Stimulated activated CD4-positive, alpha-beta T cell treated with anti-CD3 and anti-CD28 coated beads, Interleukin-2, amount 100 ng/mL, for 24 hours (primary cell): ENCODE measurements at regions not wholly inside any gene's neighbourhood (a gene's known extent, or its start where the extent isn't known, plus 50 kb on each side); places are given as distances from the start of the nearest gene placed in this dataset.
"Not testable (repeated sequence)": the region's sequence is repeated elsewhere in the genome, so short reads cannot be mapped to it uniquely, and the experiment has no call there.

Experiments
- DNase-seq, 2 donors: peaks; one replicate each; pipeline ENCODE4 v3.0.0-alpha.2; 2020

DNA sequence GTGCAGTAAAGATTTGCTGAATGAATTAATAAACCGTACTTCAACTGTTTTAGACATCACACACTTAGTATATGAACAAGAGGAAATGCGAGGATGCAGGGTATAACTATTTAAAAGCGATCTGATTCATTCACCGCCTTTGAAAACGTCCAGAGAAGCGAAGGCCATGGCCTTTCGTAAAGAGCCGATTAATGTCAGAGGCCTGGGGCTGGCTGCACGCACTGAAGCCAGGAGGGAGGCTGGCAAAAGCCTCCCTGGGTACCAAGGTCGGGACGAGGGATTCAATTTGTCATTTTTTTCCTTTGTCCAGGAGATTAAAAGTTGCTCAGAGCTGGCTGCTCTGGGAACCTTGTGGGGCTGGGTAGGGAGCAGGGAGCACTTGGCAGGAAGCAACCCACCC, 307.4 kb downstream of the NPHP4 start:
- no peak for DNase-seq

DNA sequence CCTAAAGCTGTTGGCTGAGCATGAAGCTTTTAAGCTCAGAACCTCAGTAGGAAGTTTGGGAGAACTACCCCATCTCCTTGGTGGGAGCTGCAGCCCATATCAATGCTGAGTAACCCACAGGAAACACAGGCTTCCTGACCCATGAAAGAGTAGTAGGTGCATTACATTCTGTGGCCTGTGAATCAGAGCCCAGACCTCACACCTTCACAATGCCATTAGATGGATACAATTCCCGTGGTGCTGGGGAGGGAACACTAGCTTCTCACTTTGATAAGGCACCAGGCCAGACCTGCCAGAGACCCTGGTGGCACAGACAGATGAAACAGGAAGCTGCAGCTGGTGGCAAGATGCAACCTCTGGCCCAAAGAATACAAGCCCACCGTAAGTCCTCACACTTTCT, 308.8 kb downstream of the NPHP4 start:
- DNase-seq: no peak

DNA sequence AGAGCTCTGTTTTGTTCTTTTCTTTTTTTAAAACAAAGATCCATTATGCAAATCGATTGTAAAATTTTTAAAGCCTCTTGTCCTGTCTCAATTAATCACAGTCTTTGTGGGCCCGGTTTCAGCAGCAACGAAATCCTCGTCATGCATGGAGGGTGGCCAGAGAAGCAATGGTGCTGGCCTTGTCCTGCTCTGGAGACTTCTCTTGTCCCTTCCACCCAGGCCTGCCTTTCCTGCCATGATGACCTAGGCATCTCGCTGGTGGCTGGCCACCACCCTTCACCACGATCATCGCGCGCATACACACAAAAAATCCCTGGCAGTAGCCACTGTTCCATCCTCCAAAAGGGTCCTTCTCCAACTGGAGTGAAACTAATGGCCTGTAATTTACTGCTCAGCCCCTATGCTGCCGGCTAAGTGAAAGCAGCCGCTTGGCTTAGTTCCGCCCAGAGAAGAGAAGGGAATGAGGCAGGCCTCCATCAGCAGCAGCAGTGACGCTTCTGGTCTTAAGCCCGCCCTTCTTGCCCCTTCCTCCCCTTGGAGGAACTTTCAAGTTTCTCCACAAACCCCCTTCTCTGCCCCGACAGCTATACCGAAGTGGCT, 309.5 kb downstream of the NPHP4 start:
- no peak for DNase-seq

DNA sequence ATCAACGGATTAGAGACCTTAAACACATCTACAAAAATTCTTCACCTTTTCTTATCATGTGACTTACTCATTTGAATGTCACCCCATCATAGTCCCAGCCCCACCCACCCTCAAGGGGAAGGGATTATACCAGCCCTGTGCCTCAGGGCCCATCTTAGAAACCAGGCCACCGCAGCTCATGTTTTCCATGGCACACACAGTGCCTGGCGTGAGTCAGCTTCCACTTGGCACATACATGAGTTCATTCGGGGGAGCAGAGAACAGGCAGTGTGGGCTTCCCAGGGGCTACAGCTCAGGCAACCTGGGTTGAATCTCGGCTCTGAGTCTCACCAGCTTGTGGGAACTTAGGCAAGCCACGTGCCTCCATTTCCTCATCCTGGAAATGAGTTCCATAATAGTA, 310.6 kb downstream of the NPHP4 start:
- no peak for DNase-seq

DNA sequence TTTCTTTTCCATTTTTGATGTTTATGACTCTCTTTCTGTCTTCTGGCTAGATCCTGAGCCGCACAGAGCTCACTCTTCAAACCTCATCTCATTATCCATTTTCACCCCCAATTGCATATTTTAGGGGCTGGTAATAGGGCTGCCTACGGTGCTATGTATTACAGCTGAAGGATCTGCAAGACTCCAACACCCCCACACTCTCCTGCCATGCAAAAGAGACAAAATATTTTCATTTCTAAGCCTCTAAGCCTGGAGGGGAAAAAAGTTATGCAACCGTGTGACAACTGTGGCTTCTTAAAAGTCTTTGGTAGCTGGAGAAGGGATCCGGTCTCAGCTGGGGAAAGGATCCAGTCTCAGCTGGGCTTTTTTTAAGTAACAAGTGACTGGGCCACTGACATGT, 311.6 kb downstream of the NPHP4 start:
- no peak for DNase-seq

DNA sequence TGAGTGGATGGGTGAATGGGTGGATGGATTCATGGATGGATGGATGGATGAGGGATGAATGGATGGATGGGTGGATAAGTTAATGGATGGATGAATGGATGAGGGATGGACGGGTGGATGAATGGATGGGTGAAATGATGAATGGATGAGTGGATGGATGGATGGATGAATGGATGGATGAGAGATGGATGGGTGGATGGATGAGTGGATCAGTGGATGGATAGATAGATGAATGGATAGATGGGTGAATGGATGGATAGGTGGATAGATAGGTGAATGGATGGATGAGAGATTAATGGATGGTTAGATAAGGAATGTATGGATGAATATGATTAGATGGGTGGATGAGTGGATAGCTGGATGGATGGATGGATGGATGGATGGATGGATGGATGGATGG, 313.5 kb downstream of the NPHP4 start:
- DNase-seq: no peak

DNA sequence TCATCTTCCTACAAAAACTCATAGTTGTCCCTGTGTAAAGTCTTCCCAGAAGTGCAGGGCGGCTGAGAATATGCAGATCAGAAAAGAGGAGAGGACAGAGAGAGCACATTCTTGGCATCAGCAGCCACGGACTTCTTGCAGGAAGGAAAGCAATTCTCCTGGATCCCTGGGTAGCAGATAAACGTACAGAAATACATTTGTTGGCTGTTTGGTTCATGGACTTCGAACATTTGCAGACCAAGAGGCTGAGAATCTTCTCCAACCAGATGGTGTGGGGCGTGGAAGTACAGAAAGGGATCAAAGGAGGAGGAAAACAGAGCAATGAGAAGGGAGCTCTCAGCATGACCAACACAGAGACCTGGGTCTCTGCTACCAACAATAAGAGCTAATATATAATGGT, 319.9 kb downstream of the NPHP4 start:
- not testable (repeated sequence) for DNase-seq

DNA sequence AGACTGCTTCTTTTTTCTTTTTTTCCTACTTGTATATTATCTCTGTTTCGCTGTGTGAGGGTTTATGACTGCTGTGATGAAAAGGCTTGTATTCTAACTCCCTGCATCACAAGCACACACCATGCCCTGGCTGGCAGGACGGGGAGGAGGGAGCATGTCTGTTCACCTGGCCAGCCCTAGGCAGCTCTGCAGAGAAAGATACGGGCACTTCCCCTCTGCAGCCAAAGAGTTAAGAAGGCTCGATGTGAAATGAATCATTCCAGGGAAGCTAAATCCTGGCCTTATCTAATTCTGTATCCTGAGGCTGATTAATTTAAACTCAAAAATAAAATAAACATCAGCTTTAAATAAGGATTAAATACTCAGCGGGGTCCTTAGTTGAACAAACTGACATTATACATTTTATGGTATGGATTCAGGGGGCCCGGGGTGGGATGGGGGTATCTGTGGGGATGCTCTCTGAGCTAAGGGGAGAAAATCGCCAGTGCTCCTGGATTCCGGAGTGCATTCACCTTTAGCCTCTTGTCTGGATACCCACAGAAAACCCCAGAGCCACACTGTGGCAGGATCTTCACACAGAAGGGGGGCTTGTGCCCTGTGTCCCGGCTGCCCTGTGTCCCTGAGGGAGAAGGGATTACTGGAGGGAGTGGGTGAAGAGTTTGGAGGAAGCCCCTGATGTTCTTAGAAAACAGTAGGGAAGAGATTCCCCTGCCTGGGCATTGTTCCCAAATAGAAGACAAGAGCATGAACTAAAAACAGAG, 321.5 kb downstream of the NPHP4 start:
- DNase-seq: no peak

DNA sequence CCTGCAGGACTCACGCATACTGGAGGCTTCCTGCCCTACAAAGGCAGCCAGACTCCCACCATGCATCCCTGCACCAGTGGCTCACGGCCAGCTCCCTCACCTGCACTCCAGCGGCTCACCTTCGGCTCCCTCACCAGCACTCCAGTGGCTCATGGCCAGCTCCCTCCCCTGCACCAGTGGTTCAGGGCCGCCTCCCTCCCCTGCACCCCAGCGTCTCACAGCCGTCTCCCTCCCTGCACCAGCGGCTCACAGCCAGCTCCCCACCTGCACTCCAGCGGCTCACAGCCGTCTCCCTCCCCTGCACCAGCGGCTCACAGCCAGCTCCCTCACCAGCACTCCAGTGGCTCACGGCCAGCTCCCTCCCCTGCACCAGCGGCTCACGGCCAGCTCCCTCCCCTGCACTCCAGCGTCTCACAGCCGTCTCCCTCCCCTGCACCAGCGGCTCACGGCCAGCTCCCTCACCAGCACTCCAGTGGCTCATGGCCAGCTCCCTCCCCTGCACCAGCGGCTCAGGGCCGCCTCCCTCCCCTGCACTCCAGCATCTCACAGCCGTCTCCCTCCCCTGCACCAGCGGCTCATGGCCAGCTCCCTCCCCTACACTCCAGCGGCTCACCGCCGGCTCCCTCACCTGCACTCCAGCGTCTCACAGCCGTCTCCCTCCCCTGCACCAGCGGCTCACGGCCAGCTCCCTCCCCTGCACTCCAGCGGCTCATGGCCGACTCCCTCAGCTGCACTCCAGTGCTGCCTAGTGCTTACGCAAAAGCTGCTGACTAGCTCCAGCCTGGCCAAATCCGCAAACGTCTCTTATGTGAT, 324.5 kb downstream of the NPHP4 start:
- no peak for DNase-seq

DNA sequence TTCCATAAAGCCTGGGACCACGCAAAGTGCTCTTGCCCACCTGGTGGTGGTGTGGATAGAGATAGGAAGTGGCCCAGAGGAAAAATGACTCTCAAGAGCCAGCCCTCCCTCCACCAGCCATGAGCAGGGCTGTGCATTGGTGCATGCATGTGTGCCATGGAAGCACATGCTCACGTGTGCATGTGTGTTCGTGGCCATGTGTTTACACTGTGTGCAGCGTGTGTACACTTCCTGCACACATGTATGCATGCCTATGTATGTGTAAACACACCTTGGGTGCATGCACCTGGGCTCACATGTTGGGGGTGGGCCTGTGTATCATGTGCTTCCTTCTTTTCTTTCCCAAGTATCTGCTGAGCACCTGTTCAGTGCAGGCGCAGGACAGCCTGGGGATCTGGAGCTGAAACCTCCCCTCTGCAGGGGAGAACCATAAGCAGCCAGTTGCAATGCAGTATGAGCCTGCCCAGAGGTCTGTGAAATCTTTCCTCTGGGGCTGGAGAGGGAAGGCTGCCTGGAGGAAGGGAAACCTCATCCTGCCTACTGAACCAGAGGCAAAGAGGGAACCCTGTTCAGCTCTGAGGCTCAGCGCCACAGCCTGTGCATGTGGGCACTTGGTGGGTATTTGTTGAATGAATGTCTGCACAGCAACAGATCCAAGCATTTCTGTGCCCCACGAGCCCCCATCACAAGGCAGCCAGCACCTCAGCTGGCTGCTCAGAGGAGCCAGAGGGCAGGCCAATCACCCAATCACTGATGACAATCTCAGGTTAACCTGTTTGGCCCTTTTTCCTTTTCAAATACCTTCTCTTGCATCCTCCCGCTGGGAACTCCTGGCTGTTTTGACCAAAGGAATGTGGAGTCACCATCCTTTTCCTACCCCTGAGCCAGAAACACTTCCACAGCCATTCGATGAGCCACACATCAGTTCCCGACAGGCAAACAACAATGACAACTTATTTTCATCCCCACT, 327.0 kb downstream of the NPHP4 start:
- no peak for DNase-seq

DNA sequence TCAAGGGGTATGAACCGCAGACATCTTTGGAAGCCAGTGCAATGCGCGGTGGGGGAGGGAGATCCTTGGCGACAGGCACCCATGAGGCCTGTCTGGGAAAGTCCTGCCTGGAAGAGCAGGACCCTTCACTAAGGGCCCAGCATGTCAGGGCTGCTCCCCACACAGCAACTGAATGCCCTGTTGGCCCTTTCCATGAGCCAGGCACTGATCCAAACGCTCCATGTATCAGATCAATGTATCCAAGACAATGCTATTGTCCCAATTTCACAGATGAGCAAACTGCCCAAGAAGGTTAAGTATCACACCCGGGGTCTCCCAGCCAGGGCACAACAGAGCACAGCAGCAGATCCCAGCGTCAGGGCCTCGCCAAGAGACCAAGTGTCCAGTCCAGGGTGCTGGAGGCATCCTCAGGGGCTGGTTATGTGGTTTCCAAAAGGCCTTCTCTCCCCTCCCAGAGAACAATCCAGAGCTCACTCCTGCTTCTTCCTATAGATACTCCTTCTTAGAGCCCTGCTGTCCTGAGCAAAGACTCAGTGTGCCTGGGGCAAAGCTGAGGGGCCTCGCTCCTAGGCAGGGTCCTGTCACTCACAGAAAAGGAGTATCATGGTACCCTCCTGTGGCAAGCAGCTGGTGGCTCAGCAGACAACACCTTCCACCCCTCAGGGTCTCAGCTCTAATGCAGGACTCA, 328.0 kb downstream of the NPHP4 start:
- DNase-seq: no peak

DNA sequence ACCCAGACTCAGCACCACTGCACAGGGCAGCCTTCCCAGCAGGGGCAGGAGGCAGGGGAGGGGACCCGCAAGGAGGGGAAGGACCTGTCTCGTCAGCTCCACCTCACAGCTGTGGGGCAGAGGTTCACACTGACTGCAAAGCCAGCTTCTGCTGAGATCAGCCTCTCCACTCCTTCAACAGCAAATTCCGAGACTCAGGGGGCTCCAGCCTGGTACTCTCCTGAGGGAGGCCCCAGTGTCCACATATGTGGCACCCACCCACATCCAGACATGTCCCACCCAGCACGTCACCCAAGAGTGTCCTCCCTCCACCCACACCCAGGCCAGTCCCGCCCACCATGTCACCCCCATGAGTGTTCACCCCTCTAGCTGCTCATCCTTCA, 329.5 kb downstream of the NPHP4 start:
- DNase-seq: no peak

DNA sequence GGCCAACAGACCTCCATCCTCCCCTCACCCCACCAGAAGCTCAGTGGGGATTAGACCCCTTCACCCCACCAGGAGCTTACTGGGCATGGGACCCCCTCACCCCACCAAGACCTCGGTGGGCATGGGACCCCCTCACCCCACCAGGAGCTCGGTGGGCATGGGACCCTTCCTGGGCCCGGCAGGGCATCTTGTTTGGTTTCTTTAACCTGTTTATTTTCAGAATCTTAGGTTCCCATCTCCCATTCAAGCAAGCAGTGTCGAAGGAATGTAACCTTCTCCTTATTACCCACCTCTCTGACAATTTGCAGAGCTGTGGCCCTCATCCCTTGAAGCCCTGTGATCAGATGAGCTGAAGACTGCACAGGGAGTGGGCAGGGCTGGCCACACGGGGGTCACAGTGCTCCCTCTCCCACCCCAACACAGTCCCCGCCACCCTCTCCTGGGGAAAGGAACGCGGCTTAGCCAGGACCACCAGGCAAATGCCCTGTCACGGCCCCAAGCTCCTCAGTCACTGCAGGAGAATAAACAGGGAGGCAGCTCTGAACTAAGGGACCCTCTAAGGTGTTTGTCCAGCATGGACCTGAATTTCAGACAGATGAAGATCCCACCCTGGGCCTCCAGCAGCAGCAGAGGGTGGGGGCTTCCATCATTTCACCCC, 330.0 kb downstream of the NPHP4 start:
- DNase-seq: no peak

DNA sequence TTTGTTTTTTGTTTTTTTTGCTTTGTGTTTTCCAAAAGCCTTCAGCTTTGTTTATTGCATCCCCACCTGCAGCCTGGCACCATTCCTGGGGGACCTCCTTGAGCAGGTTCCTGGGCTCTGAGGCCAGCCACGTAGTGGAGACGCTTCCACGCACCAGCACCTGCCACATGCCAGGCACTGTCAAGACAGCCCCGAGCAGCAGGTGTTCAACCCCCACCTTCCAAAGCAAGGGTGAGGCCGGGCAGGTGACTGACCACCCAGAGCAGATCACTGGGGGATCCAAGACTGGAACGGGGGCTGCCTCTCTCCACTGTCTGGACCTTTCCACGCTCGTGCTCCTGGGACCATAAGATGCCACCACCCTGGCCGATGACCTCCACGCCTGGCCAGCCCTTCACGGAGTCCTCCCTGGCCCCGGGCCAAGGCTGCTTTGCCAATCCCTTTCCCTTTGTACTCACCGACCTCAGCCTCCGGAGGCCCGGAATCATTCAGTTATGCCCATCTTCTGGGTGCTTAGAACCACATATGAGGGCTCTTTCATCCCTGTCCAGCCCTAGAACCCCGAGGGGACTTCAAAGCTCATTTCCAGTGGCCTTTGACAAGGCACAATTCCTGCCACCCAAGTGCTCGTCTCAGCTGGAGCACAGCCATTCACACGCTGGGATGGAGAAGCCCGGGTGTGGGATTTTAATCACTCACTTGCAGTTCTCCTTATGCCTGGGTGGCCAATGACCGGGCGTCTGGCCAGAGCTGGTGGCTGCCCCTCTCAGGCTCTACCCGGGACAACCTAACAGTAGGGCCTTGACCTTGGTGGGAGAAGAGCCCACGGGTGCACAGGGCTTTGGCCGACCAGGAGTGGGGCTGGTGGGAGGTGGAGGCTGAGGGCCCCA, 330.8 kb downstream of the NPHP4 start:
- no peak for DNase-seq

DNA sequence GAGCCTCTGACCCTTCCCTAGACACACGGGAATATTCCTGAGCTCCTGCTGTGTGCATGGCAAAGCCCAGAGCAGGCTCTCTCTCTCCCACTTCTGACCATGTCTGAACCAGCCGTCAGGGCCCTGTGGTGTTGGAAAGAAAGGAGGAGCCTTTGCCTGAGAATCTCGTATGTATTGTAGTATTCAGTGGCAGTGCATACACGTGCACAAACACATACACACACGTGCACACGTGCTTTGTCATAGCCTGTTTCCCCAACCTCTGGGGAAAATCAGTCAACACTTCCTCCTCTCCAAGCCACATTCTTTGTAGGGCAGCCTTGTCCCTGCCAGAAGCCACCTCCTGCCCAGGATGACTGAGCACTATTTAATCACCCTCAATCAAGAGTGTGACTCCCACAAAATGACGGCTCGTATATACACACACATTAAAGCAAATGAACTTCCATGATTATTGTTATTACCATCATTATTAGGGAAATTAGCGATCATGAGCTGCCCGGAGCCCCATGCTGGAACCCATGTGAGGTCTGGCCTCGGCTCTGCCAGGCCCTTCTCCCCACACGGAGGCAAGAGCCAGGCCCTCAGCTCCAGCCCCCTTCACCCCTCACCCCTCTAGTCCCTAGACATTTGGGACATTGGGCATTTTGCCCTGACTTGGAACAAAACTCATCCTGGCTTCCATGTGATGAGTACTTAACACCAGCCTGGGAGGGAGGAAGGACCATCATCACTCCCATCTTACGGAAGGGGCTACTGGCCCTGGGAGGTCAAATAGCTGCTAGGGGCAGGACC, 331.9 kb downstream of the NPHP4 start:
- DNase-seq: no peak

DNA sequence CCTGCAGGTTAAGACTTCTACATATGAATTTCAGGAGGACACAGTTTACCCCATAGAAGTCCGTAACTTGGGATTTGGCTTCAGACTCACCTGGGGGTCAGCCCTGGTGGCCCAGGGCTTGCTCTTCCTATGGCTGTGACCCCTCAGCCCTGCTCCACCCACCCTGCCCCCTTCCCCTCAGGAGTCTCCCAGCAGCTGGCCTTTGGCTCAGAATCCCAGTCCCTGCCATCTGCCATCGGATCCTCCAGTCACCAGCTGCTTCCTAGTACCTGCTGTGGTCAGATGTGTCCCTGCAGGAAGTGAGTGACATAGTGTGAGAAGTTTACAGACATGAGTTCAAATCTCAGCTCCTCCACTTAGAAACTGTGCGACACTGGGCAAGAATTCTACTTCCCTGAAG, 332.6 kb downstream of the NPHP4 start:
- no peak for DNase-seq

DNA sequence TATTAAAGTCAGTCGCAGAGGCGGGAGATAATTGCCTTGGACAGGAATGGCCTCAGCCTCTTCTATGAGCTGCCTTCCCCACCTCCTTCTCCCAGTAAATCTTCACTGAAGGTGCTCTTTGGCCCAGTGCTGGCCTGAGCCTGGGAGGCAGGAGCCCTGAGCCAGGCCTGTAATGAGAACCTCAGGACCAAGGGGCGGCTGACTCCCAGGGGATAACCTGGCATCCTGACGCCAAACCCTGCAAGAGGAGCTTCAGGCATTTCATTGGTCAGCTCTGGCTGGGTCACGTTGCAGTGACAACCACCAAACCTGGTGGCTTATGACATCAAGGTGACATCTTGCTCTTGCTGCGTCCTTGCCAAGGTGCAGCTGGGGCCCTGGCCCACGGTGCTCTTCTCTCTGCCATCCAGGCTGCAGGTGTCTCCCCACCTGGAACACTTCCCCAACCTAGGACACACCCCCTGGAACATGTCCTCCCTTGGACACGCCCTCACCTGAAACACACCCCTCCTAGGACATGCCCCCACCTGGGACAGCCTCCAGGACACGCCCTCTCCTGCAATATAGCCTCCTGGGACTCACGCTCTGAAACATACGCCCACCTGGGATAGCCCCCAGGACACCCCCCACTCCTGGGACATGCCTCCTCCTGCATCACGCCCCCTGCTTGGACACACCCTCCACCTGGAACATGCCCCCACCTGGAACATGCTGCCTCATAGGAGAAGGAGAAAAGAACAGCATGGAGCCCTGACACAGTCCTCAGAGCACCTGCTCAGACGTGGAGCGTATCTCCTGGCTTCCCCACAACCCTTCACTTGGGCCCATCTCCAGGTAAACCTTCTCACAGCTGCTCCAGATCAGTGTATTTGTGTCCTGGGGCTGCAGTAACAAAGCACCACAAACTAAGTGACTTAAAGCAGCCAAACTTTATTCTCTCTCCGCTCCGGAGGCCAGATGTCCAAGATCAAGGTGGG, 333.6 kb downstream of the NPHP4 start:
- DNase-seq: no peak
